Vagina (tissue), 2 donors: ENCODE measurements at regions not wholly inside any gene's neighbourhood (a gene's known extent, or its start where the extent isn't known, plus 50 kb on each side); places are given as distances from the start of the nearest gene placed in this dataset.

ENCODE experiments used
- CTCF ChIP-seq, 3 experiments: fragments of 450-650 bp in 2 of 3; fragments of 200-600 bp in 1 of 3; sonication (generic) in 1 of 3; IDR thresholded peaks; one replicate each; pipeline ENCODE4 v1.5.1; 2017 to 2019; ENCODE audit warnings: antibody characterized with exemption in 3 of 3, mild to moderate bottlenecking in 2 of 3, moderate library complexity in 2 of 3
- POLR2A ChIP-seq, 2 donors: fragments of 450-650 bp; IDR thresholded peaks; one replicate each; pipeline ENCODE4 v1.6.1; 2017; ENCODE audit warnings: antibody characterized with exemption in 2 of 2, mild to moderate bottlenecking in 2 of 2, moderate library complexity in 2 of 2
- POLR2AphosphoS5 ChIP-seq, 2 donors: sonication (generic); formaldehyde crosslinking; IDR thresholded peaks; one replicate each; pipeline ENCODE4 v1.9.0; 2017; ENCODE audit warnings: antibody characterized with exemption in 2 of 2, mild to moderate bottlenecking in 2 of 2, low read depth in 1 of 2; ENCODE audit not compliant: insufficient read depth in 1 of 2

GRCh38 chr4:81557306-81557705, 85.6 kb upstream of the RASGEF1B start:
- TF ChIP-seq POLR2A (IDR thresholded peaks at IDR 0.05) = no peak
- no peak for TF ChIP-seq POLR2AphosphoS5 (IDR thresholded peaks at IDR 0.05; ENCODE audit: insufficient read depth in 1 of 2, low read depth in 1 of 2)
- TF ChIP-seq CTCF (IDR thresholded peaks at IDR 0.05) = no peak
